Nephron progenitor cell (in vitro differentiated cells): ENCODE measurements at regions not wholly inside any gene's neighbourhood (a gene's known extent, or its start where the extent isn't known, plus 50 kb on each side); places are given as distances from the start of the nearest gene placed in this dataset.

Experiments
- DNase-seq: peaks from one replicate; pipeline ENCODE4 v3.0.0; 2021
- H3K27ac Mint-ChIP-seq: 2 replicates; pipeline ENCODE4 v1.8.0; 2021; ENCODE audit warnings: mild to moderate bottlenecking, moderate library complexity, mixed read lengths
- H3K27me3 Mint-ChIP-seq: 2 replicates; pipeline ENCODE4 v1.8.0; 2021; ENCODE audit warnings: mild to moderate bottlenecking, low read depth, mixed read lengths; ENCODE audit not compliant: poor library complexity
- H3K36me3 Mint-ChIP-seq: 2 replicates; pipeline ENCODE4 v1.8.0; 2021; ENCODE audit warnings: low read depth, mixed read lengths
- H3K4me1 Mint-ChIP-seq: 2 replicates; pipeline ENCODE4 v1.8.0; 2021; ENCODE audit warnings: mixed read lengths
- H3K4me3 Mint-ChIP-seq: 2 replicates; pipeline ENCODE4 v1.8.0; 2021; ENCODE audit warnings: mild to moderate bottlenecking, moderate library complexity, mixed read lengths
- H3K9me3 Mint-ChIP-seq: 2 replicates; pipeline ENCODE4 v1.8.0; 2021; ENCODE audit warnings: mild to moderate bottlenecking, moderate library complexity, mixed read lengths
- CTCF ChIP-seq: fragments of 200-600 bp; sonication (generic); IDR thresholded peaks from 2 replicates; pipeline ENCODE4 v1.5.0; 2021; ENCODE audit warnings: antibody characterized with exemption

DNA sequence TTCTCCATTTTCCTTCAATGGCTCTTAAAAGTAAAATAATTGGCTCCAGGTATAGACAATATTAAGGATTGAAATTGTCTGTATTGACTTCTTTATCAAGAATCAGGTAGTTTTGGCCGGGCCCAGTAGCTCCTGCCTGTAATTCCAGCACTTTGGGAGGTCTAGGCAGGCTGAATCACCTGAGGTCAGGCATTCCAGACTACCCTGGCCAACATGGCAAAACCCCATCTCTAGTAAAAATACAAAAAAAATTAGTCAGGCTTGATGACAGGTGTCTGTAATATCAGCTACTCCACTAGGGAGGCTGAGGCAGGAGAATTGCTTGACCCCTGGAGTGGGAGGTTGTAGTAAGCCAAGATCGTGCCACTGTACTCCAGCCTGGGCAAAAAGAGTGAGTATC lies 1008.5 kb upstream of the EEF2KMT start:
- DNase-seq, result no peak
- Mint-ChIP-seq H3K27ac (no peak overlapping the region), H3K36me3 (no peaks in the 10 kb centered on the region), H3K27me3 (peaks cover 4% of the 10 kb centered on the region), H3K4me3 (no peak overlapping the region), H3K4me1 (no peaks in the 10 kb centered on the region), H3K9me3 (peaks cover 8% of the 10 kb centered on the region)
- TF ChIP-seq CTCF, result no peak

DNA sequence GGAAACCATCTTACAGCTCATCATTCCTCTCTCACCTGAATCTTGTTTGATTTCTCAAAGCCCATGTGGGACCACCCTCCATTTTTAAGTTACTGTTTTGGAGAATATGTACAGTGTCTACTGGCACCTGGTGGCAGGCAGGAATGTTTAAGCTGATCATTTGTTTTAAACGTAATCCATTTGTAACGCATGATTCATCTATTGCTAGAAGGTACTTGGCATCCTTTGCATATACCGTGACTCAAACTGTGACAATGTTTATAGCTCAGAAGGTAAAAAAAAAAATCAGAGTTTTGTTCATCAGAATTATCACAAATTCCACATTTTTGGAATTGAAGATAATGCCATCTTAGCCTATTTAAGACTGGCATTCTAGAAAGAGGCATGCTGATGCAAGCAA lies 1007.5 kb upstream of the EEF2KMT start:
- peaks cover 4% of the 10 kb centered on the region for H3K27me3 Mint-ChIP-seq

DNA sequence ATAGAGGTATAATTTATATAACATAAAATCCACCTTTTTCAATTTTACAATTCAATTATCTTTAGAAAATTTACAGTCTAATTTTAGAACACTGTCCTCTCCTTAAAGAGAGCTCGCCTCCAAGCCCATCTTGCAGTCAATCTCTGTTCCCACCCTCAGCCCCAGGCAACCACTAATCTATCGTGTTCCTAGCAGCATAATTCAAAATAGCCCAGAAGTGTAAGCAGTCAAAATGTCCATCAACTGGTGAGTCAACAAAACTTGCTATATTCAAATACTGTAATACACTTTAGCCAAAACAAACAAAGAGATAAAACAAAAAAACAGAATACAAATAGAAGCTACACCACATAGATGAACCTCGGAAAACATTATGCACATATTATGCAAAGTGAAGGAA lies 1006.8 kb upstream of the EEF2KMT start:
- H3K27ac Mint-ChIP-seq, result no peak overlapping the region
- H3K36me3 Mint-ChIP-seq, result no peaks in the 10 kb centered on the region
- TF ChIP-seq CTCF, result no peak

More for the DNA sequence above, 1007.5 kb upstream of the EEF2KMT start:
- TF ChIP-seq CTCF, result no peak
- Mint-ChIP-seq H3K4me1 (no peaks in the 10 kb centered on the region), H3K4me3 (no peak overlapping the region), H3K9me3 (peaks cover 8% of the 10 kb centered on the region), H3K27ac (no peak overlapping the region), H3K36me3 (no peaks in the 10 kb centered on the region)
- DNase-seq, result no peak

GRCh38 chr16:6103561-6103960 lies 1006.0 kb upstream of the EEF2KMT start:
- Mint-ChIP-seq H3K27me3 (peaks cover 4% of the 10 kb centered on the region), H3K4me3 (no peak overlapping the region), H3K4me1 (no peaks in the 10 kb centered on the region), H3K27ac (no peak overlapping the region), H3K36me3 (no peaks in the 10 kb centered on the region), H3K9me3 (peaks cover 8% of the 10 kb centered on the region)
- DNase-seq, result no peak
- no peak for TF ChIP-seq CTCF

More for the DNA sequence above, 1006.8 kb upstream of the EEF2KMT start:
- Mint-ChIP-seq H3K4me1 (no peaks in the 10 kb centered on the region), H3K27me3 (peaks cover 4% of the 10 kb centered on the region), H3K4me3 (no peak overlapping the region), H3K9me3 (peaks cover 8% of the 10 kb centered on the region)
- no peak for DNase-seq

DNA sequence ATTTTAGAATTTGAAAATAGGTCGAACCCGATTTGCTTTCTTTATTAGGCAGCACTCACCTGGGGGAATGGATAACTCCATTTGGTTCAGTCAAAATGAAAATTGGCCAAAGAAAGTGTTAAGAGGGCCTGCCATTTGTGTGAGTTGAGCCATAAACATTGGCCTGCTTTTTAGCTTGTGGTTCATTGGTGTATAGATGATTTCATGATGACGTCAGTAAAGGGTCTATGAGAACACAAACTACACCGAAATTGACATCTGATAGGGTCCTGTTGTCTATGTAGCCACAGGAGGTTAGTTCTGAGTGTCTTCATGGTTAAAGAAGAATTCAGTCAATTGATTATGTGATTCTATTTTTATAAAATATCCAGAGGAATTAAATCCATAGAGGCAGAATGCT lies 1001.5 kb upstream of the EEF2KMT start:
- DNase-seq, result no peak
- Mint-ChIP-seq H3K4me1 (no peaks in the 10 kb centered on the region), H3K36me3 (no peaks in the 10 kb centered on the region), H3K4me3 (no peak overlapping the region), H3K27ac (no peak overlapping the region), H3K27me3 (peaks cover 3% of the 10 kb centered on the region), H3K9me3 (no peaks in the 10 kb centered on the region)
- no peak for TF ChIP-seq CTCF

- Mint-ChIP-seq H3K9me3 (peaks cover 6% of the 10 kb centered on the region), H3K27ac (no peak overlapping the region), H3K4me3 (no peak overlapping the region), H3K36me3 (no peaks in the 10 kb centered on the region), H3K4me1 (no peaks in the 10 kb centered on the region), H3K27me3 (peaks cover 3% of the 10 kb centered on the region)
- DNase-seq, result no peak
- no peak for TF ChIP-seq CTCF
Observed at GRCh38 chr16:6096931-6097670, 999.5 kb upstream of the EEF2KMT start.
